ENCODE measurements at regions not wholly inside any gene's neighbourhood (a gene's known extent, or its start where the extent isn't known, plus 50 kb on each side); places are given as distances from the start of the nearest gene placed in this dataset.
A peak's percentile ranks its signal among the peaks of the same experiment; 100 is the strongest.
"Not testable (repeated sequence)": the region's sequence is repeated elsewhere in the genome, so short reads cannot be mapped to it uniquely, and the experiment has no call there.

GRCh38 chr1:196366-196765 lies 255.1 kb downstream of the OR4F29 start:
- not testable (repeated sequence) for DNase-seq

- peak; percentile 25 for DNase-seq
These were observed 260.0 kb downstream of the OR4F29 start for GRCh38 chr1:191296-192049.

GRCh38 chr1:190678-191077 lies 260.8 kb downstream of the OR4F29 start:
- not testable (repeated sequence) for DNase-seq

- DNase-seq: not testable (repeated sequence)
These were observed 261.6 kb downstream of the OR4F29 start for GRCh38 chr1:189915-190314.

GRCh38 chr1:189270-189669 lies 262.2 kb downstream of the OR4F29 start:
- DNase-seq: not testable (repeated sequence)

GRCh38 chr1:187298-187697 lies 264.2 kb downstream of the OR4F29 start:
- not testable (repeated sequence) for DNase-seq

- not testable (repeated sequence) for DNase-seq
These were observed 264.8 kb downstream of the OR4F29 start for GRCh38 chr1:186691-187131.

- DNase-seq: not testable (repeated sequence)
These were observed 265.3 kb downstream of the OR4F29 start for GRCh38 chr1:186223-186622.

GRCh38 chr1:185526-185925 lies 266.0 kb downstream of the OR4F29 start:
- DNase-seq: not testable (repeated sequence)

- DNase-seq: not testable (repeated sequence)
These were observed 267.2 kb downstream of the OR4F29 start for GRCh38 chr1:184336-184686.

GRCh38 chr1:183620-184335 lies 267.7 kb downstream of the OR4F29 start:
- DNase-seq: not testable (repeated sequence)

- DNase-seq: not testable (repeated sequence)
These were observed 268.4 kb downstream of the OR4F29 start for GRCh38 chr1:183081-183480.

GRCh38 chr1:182631-183030 lies 268.8 kb downstream of the OR4F29 start:
- not testable (repeated sequence) for DNase-seq

- peak; percentile 48 for DNase-seq
These were observed 269.9 kb downstream of the OR4F29 start for GRCh38 chr1:181247-182216.

- DNase-seq: peak; percentile 10
These were observed 270.7 kb downstream of the OR4F29 start for GRCh38 chr1:180749-181205.

GRCh38 chr1:138842-139241 lies 312.6 kb downstream of the OR4F29 start:
- not testable (repeated sequence) for DNase-seq

GRCh38 chr1:137664-138063 lies 313.8 kb downstream of the OR4F29 start:
- not testable (repeated sequence) for DNase-seq

- DNase-seq: not testable (repeated sequence)
These were observed 315.0 kb downstream of the OR4F29 start for GRCh38 chr1:136344-136932.

- not testable (repeated sequence) for DNase-seq
These were observed 316.5 kb downstream of the OR4F29 start for GRCh38 chr1:134936-135335.

- not testable (repeated sequence) for DNase-seq
These were observed 333.0 kb downstream of the OR4F29 start for GRCh38 chr1:118440-118839.

GRCh38 chr1:115534-115933 lies 335.9 kb downstream of the OR4F29 start:
- not testable (repeated sequence) for DNase-seq

GRCh38 chr1:104776-105175 lies 346.7 kb downstream of the OR4F29 start:
- DNase-seq: not testable (repeated sequence)

Data from CD4-positive, alpha-beta T cell treated with Interleukin-12 subunit alpha and Interleukin-12 subunit beta, for 1 hour (primary cell).